Kidney (tissue), 13 donors: ENCODE measurements at regions not wholly inside any gene's neighbourhood (a gene's known extent, or its start where the extent isn't known, plus 50 kb on each side); places are given as distances from the start of the nearest gene placed in this dataset.

Experiments used
- DNase-seq, 5 donors: peaks; one replicate each; pipeline ENCODE4 v3.0.0-alpha.2; 2013 to 2020
- FAIRE-seq: peaks from 2 replicates; lab custom pipeline; 2012; peaks lifted over from hg19 to GRCh38; lab: Jason Lieb, UNC
- H3K27ac ChIP-seq, 2 donors: one replicate each; pipeline ENCODE4 v1.7.0; 2013; ENCODE audit warnings: low read depth in 2 of 2, low read length in 2 of 2, inconsistent platforms in 1 of 2
- H3K27me3 ChIP-seq: one replicate; pipeline ENCODE4 v1.7.1; 2013; ENCODE audit warnings: low read length, inconsistent platforms; ENCODE audit not compliant: control insufficient read depth, insufficient read depth
- H3K36me3 ChIP-seq, 3 donors: one replicate each; pipeline versions ENCODE4 v1.7.0 to v1.7.1; 2013; ENCODE audit warnings: low read length in 3 of 3, control low read depth in 1 of 3, inconsistent platforms in 1 of 3; ENCODE audit not compliant: insufficient read depth in 3 of 3, control insufficient read depth in 2 of 3
- H3K4me1 ChIP-seq, 3 donors: one replicate each; pipeline versions ENCODE4 v1.7.0 to v1.7.1; 2013; ENCODE audit warnings: low read length in 3 of 3, inconsistent platforms in 1 of 3, low read depth in 1 of 3; ENCODE audit not compliant: control insufficient read depth in 2 of 3, insufficient read depth in 2 of 3
- H3K4me3 ChIP-seq, 3 donors: one replicate each; pipeline versions ENCODE4 v1.7.0 to v1.8.1; 2013; ENCODE audit warnings: low read length in 3 of 3, control low read depth in 1 of 3, inconsistent platforms in 1 of 3
- H3K9ac ChIP-seq, 3 donors: one replicate each; pipeline versions ENCODE4 v1.7.0 to v1.7.1; 2013; ENCODE audit warnings: low read length in 3 of 3, control low read depth in 1 of 3, inconsistent platforms in 1 of 3
- H3K9me3 ChIP-seq, 3 donors: one replicate each; pipeline versions ENCODE4 v1.7.0 to v1.7.1; 2013; ENCODE audit warnings: low read length in 3 of 3, control low read depth in 1 of 3, inconsistent platforms in 1 of 3; ENCODE audit not compliant: control insufficient read depth in 2 of 3, insufficient read depth in 1 of 3
- intact Hi-C: fragments of 100-400 bp; cut with DNase I; formaldehyde crosslinking; loops from one replicate; pipeline ENCODE4 v1.11.1; 2022
- TF ChIP-seq, protein P1 (sequence below): IDR thresholded peaks from 3 replicates; pipeline ENCODE4 v1.5.1; 2012; ENCODE audit warnings: mild to moderate bottlenecking, moderate library complexity, borderline replicate concordance; ENCODE audit not compliant: insufficient read depth; ENCODE audit errors: extremely low read depth
- donor health status: control.
- donor health status: control.
- donor health status: control.
- donor health status: control.
- donor health status: control.
- donor health status: DM: yes; HTN: yes; CAD: no.
- donor health status: Normal renal cell carcinoma (clear cell type).

DNA sequence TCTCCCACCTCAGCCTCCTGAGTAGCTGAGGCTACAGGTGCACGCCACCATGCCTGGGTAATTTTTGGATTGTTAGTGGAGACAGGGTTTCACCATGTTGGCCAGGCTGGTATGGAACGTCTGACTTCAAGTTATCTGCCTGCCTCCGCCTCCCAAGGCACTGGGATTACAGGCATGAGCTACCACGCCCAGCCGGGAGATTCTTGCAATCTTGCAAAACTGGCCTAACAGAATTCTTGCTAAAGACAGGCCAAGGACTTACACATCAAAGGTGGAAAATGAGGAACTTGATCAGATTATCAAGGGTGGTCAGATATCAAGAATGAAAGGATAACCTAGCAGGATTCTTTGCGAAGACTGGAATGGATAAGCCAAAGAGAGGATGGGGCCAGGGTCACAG, 98.3 kb upstream of the TIAM1 start:
- Histone ChIP-seq H3K36me3 (no peaks in the 10 kb centered on the region), H3K27me3 (no peaks in the 10 kb centered on the region), H3K9ac (no peak overlapping the region), H3K4me1 (no peaks in the 10 kb centered on the region), H3K9me3 (peaks cover 0 to 6% (median 3%) of the 10 kb centered on the region in 3 donors), H3K4me3 (no peak overlapping the region), H3K27ac (no peak overlapping the region)
- DNase-seq = no peak
- no peak for FAIRE-seq
- TF ChIP-seq, protein P1, sequence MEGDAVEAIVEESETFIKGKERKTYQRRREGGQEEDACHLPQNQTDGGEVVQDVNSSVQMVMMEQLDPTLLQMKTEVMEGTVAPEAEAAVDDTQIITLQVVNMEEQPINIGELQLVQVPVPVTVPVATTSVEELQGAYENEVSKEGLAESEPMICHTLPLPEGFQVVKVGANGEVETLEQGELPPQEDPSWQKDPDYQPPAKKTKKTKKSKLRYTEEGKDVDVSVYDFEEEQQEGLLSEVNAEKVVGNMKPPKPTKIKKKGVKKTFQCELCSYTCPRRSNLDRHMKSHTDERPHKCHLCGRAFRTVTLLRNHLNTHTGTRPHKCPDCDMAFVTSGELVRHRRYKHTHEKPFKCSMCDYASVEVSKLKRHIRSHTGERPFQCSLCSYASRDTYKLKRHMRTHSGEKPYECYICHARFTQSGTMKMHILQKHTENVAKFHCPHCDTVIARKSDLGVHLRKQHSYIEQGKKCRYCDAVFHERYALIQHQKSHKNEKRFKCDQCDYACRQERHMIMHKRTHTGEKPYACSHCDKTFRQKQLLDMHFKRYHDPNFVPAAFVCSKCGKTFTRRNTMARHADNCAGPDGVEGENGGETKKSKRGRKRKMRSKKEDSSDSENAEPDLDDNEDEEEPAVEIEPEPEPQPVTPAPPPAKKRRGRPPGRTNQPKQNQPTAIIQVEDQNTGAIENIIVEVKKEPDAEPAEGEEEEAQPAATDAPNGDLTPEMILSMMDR = no peak
- intact Hi-C loops = no loop called here

DNA sequence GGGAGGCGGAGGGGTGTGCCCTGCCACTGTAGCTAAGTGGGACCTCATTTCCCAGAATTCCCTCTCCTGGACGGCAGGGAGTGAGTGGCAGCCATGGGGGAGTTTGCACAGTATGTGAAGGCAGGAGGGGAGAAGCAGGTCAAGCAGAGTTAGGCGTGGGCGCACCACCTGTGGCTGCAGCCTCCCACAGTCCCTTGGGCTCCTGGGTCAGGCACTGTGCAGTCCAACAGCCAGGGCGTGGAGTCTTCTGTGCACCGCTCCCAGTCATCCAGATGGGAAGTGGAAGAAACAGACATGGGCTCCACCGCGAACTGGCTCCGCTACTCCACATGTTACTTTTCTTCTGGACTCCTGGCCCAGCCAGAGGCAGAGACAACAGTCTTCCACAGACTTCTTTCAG, 85.4 kb upstream of the TIAM1 start:
- no peak for FAIRE-seq
- intact Hi-C loops = no loop called here

DNA sequence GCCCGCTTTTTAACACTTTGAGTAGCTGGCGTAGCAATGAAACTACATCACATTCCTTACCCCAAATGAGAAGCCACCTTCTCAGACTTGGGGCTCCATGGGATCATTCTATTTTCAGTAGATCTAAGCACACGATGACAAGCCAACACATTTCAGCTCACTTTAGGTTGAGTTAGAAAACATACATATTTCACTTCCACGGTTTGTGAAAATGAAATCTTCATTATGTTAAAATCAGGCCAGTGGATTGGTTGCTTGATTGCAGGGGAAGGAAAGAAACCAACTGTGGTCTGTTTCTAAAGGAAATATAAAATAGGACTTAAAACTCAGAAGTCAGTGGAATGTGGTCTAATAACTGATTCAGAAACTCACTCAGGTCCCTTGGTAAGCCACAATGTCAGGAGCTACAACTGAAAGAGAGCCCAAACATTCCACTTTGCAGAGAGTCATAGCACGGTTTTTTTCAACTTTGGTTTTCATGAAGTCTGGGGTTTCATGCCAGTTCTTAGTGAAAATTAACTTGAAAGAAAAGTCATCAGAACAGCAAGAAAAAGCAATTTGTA, 82.3 kb upstream of the TIAM1 start:
- FAIRE-seq (no peak), DNase-seq (no peak)
- no peak overlapping the region for H3K4me3 ChIP-seq
- no peak overlapping the region for H3K9ac ChIP-seq
- no peaks in the 10 kb centered on the region for H3K9me3 ChIP-seq
- H3K27me3 ChIP-seq = no peaks in the 10 kb centered on the region
- H3K36me3 ChIP-seq = no peaks in the 10 kb centered on the region
- TF ChIP-seq, protein P1 = no peak
- H3K4me1 ChIP-seq = no peaks in the 10 kb centered on the region
- intact Hi-C loops = no loop called here
- no peak overlapping the region for H3K27ac ChIP-seq

More for the DNA sequence above, 85.4 kb upstream of the TIAM1 start:
- TF ChIP-seq, protein P1 = no peak
- DNase-seq = no peak
- no peaks in the 10 kb centered on the region for H3K4me1 ChIP-seq
- H3K36me3 ChIP-seq = no peaks in the 10 kb centered on the region
- H3K9me3 ChIP-seq = no peaks in the 10 kb centered on the region
- no peak overlapping the region for H3K4me3 ChIP-seq
- H3K27ac ChIP-seq = no peak overlapping the region
- no peaks in the 10 kb centered on the region for H3K27me3 ChIP-seq
- H3K9ac ChIP-seq = no peak overlapping the region

DNA sequence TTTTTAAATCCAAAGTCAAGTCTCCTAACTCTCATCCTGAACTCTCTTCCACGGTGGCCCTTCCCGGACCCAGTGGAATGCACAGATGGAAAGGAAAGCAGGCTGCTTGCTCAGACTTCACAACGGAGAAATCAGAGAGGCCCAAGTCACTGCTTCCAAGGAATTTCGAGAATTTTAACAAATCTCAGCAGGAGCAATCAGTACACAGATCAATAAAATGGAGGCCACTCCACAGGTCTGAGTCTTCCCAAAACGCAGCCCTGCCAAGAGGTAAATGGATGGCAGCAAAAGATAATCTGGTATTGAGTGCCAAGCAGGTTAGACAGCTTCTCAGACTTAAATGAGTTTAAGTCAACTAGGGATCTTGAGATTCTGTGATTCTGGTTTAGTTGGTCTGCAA, 81.1 kb upstream of the TIAM1 start:
- intact Hi-C loops = no loop called here
- FAIRE-seq = no peak

More for the DNA sequence above, 81.1 kb upstream of the TIAM1 start:
- no peaks in the 10 kb centered on the region for H3K27me3 ChIP-seq
- no peak overlapping the region for H3K9ac ChIP-seq
- TF ChIP-seq, protein P1 = no peak
- no peaks in the 10 kb centered on the region for H3K9me3 ChIP-seq
- H3K4me1 ChIP-seq = no peaks in the 10 kb centered on the region
- no peak overlapping the region for H3K4me3 ChIP-seq
- peak in 3 of 5 donors; percentile 27 to 56 (median 55) for DNase-seq
- no peaks in the 10 kb centered on the region for H3K36me3 ChIP-seq
- H3K27ac ChIP-seq = no peak overlapping the region
